Activated CD8-positive, alpha-beta memory T cell treated with anti-CD3 and anti-CD28 coated beads, Interleukin-2, amount 50 U/mL, for 24 hours (primary cell): ENCODE measurements at regions not wholly inside any gene's neighbourhood (a gene's known extent, or its start where the extent isn't known, plus 50 kb on each side); places are given as distances from the start of the nearest gene placed in this dataset.

ENCODE experiments used
- DNase-seq: peaks from one replicate; pipeline ENCODE4 v3.0.0-alpha.2; 2020; ENCODE audit errors: extremely low read depth

DNA sequence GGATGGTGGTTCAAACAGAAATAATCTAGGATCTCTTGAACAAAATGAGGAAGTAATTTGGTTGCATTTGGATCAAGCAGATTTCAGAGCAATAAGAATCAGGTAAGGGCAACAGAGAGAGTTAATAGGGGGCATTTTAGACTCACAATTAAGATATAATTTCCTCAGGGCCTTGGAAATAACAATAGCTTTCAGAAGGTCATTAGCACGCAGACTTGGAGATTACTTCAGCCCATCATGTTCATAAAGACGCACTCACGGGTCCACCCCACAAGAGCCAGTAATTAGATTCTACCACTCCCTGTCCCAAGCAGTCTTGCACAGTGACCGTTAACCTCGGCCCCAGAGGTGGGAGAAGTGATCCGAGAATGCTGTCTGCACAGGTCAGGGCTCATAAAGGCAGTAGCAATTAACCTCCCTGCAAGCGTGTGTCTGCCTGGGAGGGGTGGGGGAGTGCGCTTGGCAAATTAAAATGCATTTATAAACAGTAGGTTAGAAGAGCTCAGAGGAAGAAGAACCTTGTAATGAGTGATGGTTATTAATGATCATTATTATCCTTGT, 125.7 kb upstream of the CCDC196 start:
- DNase-seq = no peak

DNA sequence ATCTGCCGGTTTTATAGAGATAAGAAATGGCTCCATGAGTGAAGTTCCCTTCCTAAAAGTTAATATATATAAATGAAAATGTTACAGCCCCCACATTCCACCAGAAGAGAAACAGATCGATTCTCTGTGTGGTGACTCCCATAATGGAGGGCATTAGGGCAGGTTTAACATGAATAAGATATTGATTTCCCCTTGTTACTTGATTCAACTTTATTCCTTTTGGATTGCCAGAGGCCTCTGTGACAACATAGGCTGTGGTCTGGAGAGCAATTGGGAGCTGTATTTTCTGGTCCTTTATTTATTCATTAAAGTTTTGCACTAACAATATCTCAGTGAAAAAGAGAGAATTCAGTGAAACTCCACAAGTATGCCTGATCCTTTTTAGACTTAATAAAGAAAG, 125.2 kb upstream of the CCDC196 start:
- DNase-seq = no peak

DNA sequence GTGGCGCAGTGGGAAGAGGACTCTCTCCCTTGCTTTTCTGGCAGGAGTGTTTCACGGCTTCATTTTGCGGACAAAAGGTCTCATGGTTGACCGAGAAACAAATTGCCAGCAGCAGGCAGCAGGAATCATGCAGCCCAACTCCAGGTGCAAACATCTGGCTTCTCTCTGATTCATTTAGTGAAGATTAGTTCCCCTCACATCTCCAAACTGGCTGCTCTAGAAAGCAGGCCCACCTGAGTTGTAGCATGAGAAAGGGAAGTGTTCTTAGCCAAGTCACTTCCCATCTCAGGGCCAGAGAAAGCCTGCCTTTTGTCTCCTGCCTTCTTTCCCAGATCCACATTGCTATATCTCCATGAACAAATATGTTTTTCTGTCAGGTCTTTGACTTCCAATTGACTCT, 120.8 kb upstream of the CCDC196 start:
- no peak for DNase-seq

DNA sequence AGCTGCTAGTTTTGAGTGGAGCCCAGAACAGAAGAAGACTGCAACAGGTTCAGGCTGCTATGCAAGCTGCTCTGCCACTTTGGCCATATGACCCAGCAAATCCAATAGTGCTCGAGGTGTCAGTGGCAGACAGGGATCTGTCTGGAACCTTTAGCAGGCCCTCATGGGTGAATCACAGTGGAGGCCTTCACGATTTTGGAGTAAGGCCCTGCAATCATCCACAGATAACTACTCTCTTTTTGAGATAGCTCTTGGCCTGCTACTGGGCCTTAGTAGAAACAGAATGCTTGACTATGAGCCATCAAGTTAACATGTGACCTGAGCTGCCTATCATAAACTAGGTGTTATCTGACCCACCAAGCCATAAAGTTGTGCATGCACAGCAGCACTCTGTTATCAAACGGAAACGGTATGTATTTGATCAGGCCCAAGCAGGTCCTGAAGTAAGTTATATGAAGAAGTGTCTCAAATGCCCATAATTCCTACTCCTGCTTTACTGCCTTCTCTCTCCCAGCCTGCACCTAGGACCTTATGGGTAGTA, 116.9 kb upstream of the CCDC196 start:
- DNase-seq = no peak

DNA sequence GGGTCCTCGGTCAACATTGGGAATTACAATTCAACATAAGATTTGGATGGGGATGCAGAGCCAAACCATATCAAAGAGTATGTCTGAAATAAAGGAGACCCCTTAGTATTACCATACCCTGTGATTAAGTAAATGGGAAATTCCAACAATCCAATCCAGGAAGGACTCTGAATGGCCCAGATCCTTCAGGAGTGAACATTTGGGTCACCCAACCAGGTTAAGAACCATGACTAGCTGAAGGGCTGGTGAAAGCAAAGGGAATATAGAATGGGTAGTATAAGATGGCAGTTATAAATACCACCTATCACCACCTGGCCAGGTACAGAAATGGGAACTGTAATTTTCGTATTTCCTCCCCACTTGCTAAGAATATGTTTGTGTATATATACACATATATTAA, 114.4 kb upstream of the CCDC196 start:
- DNase-seq = no peak

DNA sequence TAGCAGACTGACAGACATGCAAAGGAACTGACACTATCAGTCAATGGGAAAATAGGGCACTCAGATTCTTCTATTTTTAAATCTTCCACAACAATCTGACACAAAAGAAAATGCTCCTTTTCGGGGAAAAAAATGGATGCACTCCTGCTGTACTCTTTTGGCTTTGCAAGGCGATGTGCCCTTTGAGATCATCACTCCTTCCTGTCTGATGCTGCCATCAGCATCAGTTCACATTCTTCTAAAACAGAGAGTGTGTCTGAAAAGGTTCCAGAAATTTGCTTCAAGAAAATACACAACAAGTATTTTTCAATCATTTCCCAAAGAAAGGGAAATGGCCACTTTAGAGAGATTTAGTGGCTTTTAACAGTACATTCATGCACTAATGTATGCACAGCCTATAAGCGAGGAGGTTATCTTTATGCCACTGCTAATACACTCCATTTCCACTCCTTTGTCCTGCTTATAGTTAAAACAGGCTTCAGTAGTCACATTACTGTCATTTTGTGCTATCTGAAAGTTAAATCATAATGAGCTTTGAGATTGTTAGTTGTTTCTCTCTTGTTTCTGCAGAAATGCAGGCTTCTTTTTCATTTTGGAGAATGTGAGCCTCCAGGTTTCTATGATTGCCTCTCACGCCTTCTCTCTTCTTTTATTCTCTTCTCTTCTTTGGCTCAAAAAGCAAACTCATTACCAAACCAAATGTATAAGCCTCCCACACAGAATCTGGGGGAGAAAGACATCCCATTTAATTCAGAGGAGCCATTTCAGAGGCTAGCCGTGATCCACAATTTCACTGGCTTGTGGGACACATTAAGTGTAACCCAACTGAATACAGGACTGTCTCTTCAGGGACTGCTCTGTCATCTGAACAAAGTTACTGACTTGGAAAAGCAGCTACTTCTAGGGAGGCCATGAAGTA, 110.9 kb upstream of the CCDC196 start:
- DNase-seq = no peak

DNA sequence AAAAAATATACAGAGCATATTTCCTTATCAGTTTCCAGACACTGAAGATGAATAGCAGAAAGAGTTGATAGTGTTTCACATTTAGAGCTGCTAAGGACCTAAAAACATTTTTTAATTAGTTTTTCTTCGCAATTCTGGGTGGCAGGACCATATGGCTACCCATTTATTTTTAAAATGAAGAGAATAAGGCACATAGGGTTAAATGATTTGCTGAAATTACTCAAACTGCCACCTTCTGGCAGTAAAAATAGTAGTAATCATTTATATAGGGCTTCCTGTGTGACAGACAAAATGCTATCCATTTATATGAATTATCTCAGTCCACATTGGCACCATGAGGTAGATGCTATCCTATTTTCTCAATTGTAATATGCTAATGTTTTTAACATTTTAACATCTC, 108.6 kb upstream of the CCDC196 start:
- no peak for DNase-seq

DNA sequence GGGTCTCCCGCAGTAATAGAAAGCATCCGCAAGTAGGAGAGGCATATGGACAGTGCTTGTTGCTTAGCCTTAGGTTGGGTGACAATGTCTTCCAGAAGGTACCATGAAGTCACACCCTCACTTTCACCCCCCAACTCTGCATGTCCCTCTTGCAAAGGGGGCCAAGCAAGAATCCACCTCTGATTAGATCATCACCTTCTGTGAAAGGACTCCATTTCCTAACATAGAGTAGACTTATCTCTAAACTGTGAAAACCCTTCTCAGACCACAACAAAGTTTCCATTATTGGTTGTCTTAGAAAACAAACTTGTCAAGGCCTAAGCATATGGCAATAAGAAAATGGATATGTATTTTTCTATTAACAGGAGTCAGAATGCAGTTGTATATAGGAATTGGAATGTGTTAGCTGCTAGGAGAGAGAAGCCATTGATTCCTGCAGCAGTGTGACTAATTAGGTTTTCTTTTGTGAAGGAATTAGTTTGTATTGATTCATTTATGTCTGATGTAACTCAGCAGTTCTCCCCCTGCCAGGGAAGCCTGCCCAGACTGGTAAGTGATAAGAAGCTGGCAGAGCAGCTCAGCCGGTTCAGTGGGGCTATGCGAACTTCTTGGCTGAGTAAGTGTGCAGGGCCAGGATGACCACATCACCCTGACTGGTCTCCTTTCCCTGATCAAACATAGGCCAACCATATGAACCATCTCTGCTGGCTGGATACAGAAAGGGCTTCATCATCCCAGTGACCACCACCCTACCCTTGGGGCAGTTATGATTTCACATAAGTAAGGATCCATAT, 107.3 kb upstream of the CCDC196 start:
- DNase-seq = no peak

DNA sequence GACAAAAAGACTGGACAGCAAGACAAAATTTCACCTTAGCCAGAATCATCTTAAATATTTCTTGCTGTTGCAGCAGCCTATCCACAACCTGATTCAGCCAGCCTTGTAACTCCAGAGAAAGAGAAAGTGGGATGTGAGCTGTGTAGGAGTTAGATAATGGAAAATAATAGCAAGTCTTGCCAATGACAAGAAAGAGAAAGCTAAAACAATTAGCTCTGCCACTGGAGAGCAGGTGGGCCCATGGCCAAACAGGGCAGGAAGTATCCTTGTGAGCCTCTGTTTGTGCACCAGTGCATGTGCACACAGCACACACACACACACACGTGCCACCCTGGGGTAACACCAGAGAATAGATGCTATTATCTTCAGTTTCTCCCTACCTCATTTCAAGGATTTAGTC, 106.0 kb upstream of the CCDC196 start:
- no peak for DNase-seq

DNA sequence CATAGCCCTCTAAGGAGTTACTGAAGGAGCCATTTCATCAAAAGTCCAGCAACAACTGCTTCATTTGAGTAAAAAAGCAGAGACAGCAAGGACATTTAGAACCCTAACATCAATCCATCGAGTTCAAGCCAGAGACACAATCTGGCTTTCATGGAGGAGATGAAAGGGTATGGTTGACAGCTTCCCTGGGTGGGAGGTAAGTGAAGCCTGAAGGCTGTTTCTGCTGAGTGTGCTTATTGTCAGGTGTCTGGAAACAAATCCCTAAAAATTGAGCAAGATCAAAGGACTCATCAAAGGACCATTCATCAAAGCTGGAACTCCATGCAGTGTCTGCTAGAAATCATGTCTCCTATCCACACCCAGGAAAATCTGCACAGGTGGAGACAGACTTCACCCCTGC, 104.4 kb upstream of the CCDC196 start:
- no peak for DNase-seq

DNA sequence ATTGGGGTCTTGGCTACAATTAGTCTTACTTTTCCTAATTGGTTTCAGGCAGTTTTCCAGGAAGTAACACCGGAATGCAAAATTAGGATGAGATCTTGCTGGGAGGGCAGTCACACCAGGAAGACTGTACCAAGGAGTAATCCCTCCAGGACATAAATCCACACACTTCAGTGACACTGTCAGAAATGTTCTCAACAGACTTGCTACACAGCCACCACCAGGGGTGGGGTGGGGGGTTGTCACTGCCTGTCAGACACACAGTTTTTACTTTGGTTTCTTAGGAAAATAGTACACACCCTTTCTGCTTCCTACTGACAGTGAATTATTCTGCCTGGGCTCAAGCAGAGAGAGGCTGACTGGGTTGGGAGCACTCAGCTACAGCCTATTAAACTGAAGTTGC, 102.9 kb upstream of the CCDC196 start:
- DNase-seq = no peak

DNA sequence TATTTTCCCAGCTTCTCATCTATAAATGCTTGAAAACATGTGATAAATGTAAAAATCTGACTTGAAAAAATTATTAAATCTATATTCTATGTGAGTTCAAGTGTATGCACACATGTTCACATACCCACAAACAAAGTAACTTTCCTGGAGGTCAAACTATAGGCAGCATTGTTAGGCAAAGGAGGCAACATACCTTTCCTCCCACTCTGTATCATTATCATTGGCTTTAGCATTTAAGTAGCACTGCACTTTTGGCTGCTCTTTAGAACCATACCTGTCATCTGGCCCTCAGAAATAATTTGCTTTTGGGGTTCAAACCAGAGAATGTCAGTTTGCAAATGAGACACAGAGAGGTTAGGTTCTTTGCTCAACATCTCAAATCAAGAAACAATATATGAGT, 102.4 kb upstream of the CCDC196 start:
- DNase-seq = no peak

DNA sequence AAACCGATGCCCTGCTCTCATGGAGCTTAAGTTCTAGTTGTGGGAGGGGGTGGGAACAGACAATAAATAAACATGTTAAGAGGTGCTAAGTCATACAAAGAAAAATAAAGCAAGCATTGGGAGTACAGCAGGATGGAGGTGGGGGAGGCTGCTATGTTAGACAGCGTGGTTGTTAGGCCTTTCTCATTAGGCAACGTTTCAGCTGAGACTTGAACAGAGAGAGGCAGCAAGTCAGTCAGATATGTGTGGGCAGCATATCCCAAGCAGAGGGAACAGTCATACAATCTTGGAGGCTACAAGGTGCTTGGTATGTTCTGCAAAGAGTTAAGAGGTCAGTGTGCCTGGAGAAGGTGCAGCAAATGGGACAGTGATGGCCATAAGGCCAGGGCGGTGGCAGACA, 97.7 kb upstream of the CCDC196 start:
- DNase-seq = no peak

DNA sequence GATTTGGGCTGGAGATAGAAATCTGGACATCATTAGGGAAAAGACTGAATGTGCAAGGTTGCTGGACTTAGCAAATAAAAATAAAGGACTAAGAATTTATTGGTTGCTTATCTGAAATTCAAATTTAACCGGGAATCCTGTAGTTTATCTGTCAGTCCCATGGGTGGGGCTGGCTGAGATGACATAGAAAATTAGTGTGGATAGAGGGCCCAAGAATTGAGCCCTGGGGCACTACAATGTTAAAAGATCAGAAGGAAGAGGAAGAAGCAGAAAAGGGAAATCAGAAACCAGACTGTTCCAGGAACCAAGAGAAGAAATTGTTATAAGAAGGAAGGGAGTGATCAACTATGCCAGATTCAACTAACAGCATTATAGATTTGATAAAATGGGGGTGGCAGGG, 96.7 kb upstream of the CCDC196 start:
- no peak for DNase-seq

DNA sequence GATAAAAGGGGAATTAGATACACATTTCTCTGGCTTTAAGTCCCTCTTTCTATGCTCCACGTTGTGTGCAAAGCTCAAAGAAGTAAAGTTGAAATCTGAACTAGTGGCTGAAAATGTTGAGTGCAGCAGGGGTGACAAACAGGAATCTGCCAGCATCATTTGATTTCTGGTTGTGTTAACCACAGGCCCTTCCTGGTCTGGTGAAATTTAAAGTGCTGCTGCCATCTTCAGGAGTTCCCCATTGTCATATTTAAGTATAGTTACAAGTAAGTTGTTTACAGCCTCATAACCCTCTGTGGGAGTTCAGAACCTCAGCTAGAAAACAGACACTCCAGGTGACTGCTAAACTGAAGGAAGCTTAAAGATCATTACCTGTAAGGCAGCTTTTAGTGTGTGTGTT, 90.9 kb upstream of the CCDC196 start:
- no peak for DNase-seq

DNA sequence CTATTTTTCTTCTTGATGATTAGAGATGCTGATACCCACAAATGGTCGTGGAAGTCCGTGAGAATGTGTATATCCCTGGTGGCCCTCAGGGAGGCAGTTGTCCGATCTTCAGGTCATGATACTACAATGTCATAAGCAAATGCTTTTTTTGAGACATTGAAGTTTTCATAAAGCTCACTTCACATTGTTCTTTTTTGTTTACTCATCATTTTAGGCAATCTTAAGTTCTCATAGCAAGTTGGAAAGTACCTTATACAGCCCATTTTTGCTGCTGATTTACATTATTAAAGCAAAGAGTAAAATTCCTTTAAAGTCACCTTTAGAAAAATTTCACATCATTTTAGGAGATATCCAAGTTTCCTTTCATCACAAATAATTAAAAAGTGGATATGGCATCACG, 90.0 kb upstream of the CCDC196 start:
- no peak for DNase-seq

DNA sequence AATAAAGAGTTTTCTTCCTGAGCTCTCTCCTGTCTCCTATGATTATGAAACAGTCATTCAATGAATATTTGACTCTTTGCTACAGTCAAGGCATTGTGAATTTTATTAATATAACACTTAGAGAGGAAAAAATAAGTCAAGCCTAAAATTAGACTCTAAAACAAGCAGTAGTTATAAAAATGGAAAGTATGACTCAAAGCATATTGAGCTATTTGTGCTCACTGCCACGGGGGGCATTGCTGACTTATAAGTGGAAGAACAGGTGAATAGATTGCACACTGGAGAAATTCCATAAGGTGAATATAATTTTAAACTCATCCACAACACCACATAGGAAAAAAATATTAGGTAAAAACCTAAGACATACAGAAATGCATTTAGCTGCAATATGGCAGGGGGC, 87.7 kb upstream of the CCDC196 start:
- no peak for DNase-seq

DNA sequence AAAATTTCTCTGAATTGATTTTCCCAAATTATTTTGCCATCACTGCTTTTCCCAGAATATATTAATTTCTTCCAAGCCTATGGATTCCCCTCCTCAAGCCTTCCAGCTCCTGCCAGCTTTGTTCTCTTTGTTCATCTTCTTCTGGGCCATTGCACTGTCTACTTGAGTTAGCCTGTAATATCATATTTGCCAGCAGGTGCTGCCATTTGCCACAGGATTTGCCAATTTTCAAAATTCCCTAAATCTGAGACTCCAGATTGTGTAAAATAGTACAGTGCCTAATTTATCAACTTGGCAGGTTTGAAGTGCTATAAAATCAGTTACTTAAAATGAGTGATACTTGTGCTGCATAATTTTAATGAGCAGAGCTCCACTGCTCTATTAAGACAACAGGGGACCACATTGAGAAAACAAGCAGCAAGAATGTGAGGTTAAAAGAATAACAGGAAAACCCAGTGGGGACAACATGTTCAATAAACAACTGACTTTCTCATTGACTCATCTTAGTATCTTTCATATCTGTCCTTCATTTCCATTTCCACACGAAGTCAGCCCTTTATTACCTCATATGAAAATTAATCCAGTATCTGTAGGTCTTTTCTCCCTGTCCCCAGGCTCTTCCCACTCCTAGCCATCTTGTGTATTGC, 84.6 kb upstream of the CCDC196 start:
- no peak for DNase-seq

DNA sequence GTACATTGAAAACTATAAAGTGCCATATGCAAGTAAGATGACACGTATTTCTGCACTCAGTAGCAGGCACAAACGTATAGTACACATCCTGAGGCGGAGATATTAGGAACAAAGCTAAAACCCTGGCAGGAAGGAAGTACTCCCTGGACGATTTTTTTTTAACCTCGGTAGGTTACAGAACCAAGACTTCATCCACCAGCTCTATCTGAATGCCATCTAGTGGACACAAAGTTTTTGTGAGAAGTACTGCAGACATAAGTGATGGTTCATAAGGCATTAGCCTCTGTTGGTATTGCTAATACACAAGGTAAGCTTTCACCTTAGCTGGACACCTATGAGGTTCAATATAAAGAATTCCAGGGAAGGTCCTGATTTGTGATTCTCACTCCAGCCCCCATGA, 83.0 kb upstream of the CCDC196 start:
- no peak for DNase-seq

DNA sequence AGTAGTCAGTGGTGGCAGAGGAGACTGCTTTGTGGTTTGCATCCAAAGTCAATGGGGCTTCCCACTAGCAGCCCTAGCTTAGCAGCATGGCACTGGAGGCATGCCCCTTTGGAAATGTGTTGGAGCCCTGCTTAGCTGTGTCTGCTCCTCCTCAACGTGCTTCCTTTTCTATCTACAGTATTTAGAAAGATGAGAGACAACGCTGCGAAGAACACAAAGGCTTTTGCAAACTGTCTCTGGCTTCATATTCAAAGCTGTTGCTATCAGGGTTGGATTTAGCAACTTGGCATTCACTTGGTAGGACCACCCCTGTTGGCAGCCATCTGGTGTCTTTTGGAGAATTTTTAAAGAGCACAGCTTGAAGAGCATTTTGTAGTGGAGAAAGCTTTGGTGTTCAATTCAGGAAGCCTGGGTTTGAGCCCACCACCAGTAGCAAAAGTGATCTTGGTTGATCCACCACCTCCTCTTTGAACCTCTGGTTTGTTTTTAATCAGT, 82.1 kb upstream of the CCDC196 start:
- no peak for DNase-seq

DNA sequence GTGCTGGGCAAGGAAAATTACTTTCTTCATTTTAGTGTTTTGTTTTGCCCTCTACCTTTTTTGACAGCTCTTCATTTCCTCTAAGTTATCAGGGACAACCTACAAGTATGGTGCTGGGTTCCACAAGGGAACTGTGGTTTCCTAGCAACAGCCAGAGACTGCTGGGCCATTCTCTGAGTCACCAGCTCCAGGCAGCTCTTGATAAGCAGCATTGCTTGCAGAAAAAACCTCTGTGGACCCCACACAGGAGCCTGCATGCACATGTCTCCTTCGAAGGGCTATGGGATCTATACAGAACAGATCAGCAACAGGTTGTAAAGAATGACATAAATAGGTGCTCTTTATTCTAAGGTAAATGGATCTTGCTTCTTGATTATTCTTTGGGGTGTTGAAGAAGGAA, 81.0 kb upstream of the CCDC196 start:
- DNase-seq = no peak

DNA sequence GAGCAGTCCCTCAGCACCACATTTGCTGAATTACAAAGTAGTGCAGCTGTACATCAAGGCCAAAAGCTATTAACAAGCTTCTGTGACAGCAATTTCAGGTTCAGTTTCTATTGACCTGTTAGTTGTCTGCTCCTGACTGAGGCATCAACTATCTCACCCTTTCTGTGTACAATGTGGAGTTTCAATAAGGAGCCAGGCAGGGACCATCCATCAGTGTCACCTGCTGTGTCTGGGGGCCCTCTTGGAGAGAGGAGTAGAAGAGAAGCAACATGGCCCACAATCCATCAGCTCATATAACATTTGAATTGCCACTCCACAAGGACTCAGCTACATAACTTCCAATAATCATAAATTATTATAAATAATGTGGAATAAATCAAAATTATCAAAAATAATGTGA, 72.3 kb upstream of the CCDC196 start:
- DNase-seq = no peak
